RWPE2 (cell line): ENCODE measurements at regions not wholly inside any gene's neighbourhood (a gene's known extent, or its start where the extent isn't known, plus 50 kb on each side); places are given as distances from the start of the nearest gene placed in this dataset.

Source experiments
- ATAC-seq: fragments of 200-7000 bp; cut with Tn5 transposase; 3 replicates; pipeline ENCODE4 v1.9.1; 2021; ENCODE audit warnings: low read depth
- DNase-seq: peaks from one replicate; pipeline ENCODE4 v3.0.0-alpha.2; 2020; ENCODE audit warnings: low spot score
- H3K27ac ChIP-seq: fragments of 450-650 bp; 2 replicates; pipeline ENCODE4 v1.5.1; 2017; ENCODE audit warnings: mild to moderate bottlenecking; ENCODE audit not compliant: poor library complexity, severe bottlenecking
- H3K27me3 ChIP-seq: fragments of 250-450 bp; sonication (Bioruptor Pico); 2 replicates; pipeline ENCODE4 v1.5.1; 2021; ENCODE audit warnings: mild to moderate bottlenecking, moderate library complexity; ENCODE audit not compliant: insufficient read depth, poor library complexity, severe bottlenecking
- H3K36me3 ChIP-seq: fragments of 250-450 bp; sonication (Bioruptor Pico); 2 replicates; pipeline ENCODE4 v1.5.1; 2020; ENCODE audit warnings: low read depth, mild to moderate bottlenecking, moderate library complexity
- H3K4me1 ChIP-seq: fragments of 250-450 bp; sonication (Bioruptor Pico); 2 replicates; pipeline ENCODE4 v1.5.1; 2021; ENCODE audit warnings: mild to moderate bottlenecking, moderate library complexity; ENCODE audit not compliant: insufficient read depth, poor library complexity, severe bottlenecking
- H3K4me3 ChIP-seq: fragments of 250-450 bp; sonication (Bioruptor Pico); 2 replicates; pipeline ENCODE4 v1.5.1; 2021; ENCODE audit warnings: mild to moderate bottlenecking, moderate library complexity; ENCODE audit not compliant: severe bottlenecking
- H3K9me3 ChIP-seq: fragments of 250-450 bp; sonication (Bioruptor Pico); 2 replicates; pipeline ENCODE4 v1.5.1; 2021; ENCODE audit warnings: mild to moderate bottlenecking, moderate library complexity; ENCODE audit not compliant: severe bottlenecking
- CTCF ChIP-seq: fragments of 450-650 bp; IDR thresholded peaks from one replicate; pipeline ENCODE4 v1.5.1; 2017; ENCODE audit warnings: mild to moderate bottlenecking, moderate library complexity; ENCODE audit not compliant: poor library complexity, severe bottlenecking

- Histone ChIP-seq H3K4me3 (no peak overlapping the region), H3K9me3 (no peaks in the 10 kb centered on the region), H3K27ac (no peak overlapping the region), H3K36me3 (no peaks in the 10 kb centered on the region), H3K27me3 (no peaks in the 10 kb centered on the region), H3K4me1 (no peaks in the 10 kb centered on the region)
- peak; percentile 74 for TF ChIP-seq CTCF
- no peak for ATAC-seq
- DNase-seq, result no peak
Observed at GRCh38 chr20:24164360-24164759, 175.8 kb upstream of the GGTLC1 start.

GRCh38 chr20:24163506-24163905, 174.9 kb upstream of the GGTLC1 start:
- Histone ChIP-seq H3K36me3 (no peaks in the 10 kb centered on the region), H3K9me3 (no peaks in the 10 kb centered on the region), H3K27ac (no peak overlapping the region), H3K4me3 (no peak overlapping the region), H3K27me3 (no peaks in the 10 kb centered on the region), H3K4me1 (no peaks in the 10 kb centered on the region)
- TF ChIP-seq CTCF, result no peak
- ATAC-seq (0 out of 3 replicates have a peak, but pooled peaks have one; percentile 42), DNase-seq (no peak)

- Histone ChIP-seq H3K4me1 (no peaks in the 10 kb centered on the region), H3K4me3 (no peak overlapping the region), H3K27ac (no peak overlapping the region), H3K9me3 (no peaks in the 10 kb centered on the region), H3K36me3 (no peaks in the 10 kb centered on the region), H3K27me3 (no peaks in the 10 kb centered on the region)
- TF ChIP-seq CTCF, result peak; percentile 77
- ATAC-seq, result peak; percentile 64
- no peak for DNase-seq
Observed at GRCh38 chr20:24160563-24161281, 172.1 kb upstream of the GGTLC1 start.

- ATAC-seq, result no peak
- no peaks in the 10 kb centered on the region for H3K27me3 ChIP-seq
- no peaks in the 10 kb centered on the region for H3K9me3 ChIP-seq
- H3K4me3 ChIP-seq, result no peak overlapping the region
- DNase-seq, result no peak
- no peak overlapping the region for H3K27ac ChIP-seq
- no peaks in the 10 kb centered on the region for H3K36me3 ChIP-seq
- H3K4me1 ChIP-seq, result no peaks in the 10 kb centered on the region
- TF ChIP-seq CTCF, result no peak
Observed at GRCh38 chr20:24158281-24158680, 169.7 kb upstream of the GGTLC1 start.

GRCh38 chr20:24157213-24157612, 168.6 kb upstream of the GGTLC1 start:
- Histone ChIP-seq H3K27me3 (no peaks in the 10 kb centered on the region), H3K4me1 (no peaks in the 10 kb centered on the region), H3K27ac (no peak overlapping the region), H3K4me3 (no peak overlapping the region), H3K36me3 (no peaks in the 10 kb centered on the region), H3K9me3 (no peaks in the 10 kb centered on the region)
- ATAC-seq (no peak), DNase-seq (no peak)
- TF ChIP-seq CTCF, result no peak
